AG04450 (cell line): ENCODE measurements at regions not wholly inside any gene's neighbourhood (a gene's known extent, or its start where the extent isn't known, plus 50 kb on each side); places are given as distances from the start of the nearest gene placed in this dataset.
A peak's percentile ranks its signal among the peaks of the same experiment; 100 is the strongest.

Source experiments
- CTCF ChIA-PET: fragments of 300-600, 350-600 bp; formaldehyde crosslinking; extraction: SDS; loops from one replicate; lab custom pipeline; 2022; ENCODE audit warnings: antibody characterized with exemption, inconsistent platforms; lab: Charles Lee
- POLR2A ChIA-PET: fragments of 350-600 bp; formaldehyde crosslinking; extraction: SDS; loops from one replicate; lab custom pipeline; 2021; ENCODE audit warnings: antibody characterized with exemption, inconsistent platforms; lab: Yijun Ruan, JAX
- DNase-seq: peaks from one replicate; pipeline ENCODE4 v3.0.0-alpha.2; 2011; ENCODE audit warnings: low read depth, low spot score
- H3K27ac ChIP-seq: one replicate; pipeline ENCODE4 v1.5.1; 2012; ENCODE audit warnings: low read depth, low read length, control low read depth
- H3K27me3 ChIP-seq: one replicate; pipeline ENCODE4 v1.6.0; 2012; ENCODE audit warnings: low read length; ENCODE audit not compliant: control insufficient read depth, insufficient read depth
- H3K4me3 ChIP-seq: 2 replicates; pipeline ENCODE4 v1.5.1; 2011; ENCODE audit warnings: mild to moderate bottlenecking, low read depth, low read length, control low read depth
- H3K9me3 ChIP-seq: 2 replicates; pipeline ENCODE4 v1.5.1; 2012; ENCODE audit warnings: low read length; ENCODE audit not compliant: control insufficient read depth, insufficient read depth
- TF ChIP-seq, protein P1 (sequence below): IDR thresholded peaks from 2 replicates; pipeline ENCODE4 v1.5.1; 2011; ENCODE audit warnings: low read depth, low read length, control low read depth, inconsistent platforms

- POLR2A ChIA-PET, result interaction anchor here (1.8 kb wide), 1 partner anchor 17 kb away, joined by 8 read pairs; no protein-coding TSS in a partner anchor
- DNase-seq, result peak; percentile 55
- peak overlapping the region; percentile 95 for H3K27ac ChIP-seq
- TF ChIP-seq, protein P1, sequence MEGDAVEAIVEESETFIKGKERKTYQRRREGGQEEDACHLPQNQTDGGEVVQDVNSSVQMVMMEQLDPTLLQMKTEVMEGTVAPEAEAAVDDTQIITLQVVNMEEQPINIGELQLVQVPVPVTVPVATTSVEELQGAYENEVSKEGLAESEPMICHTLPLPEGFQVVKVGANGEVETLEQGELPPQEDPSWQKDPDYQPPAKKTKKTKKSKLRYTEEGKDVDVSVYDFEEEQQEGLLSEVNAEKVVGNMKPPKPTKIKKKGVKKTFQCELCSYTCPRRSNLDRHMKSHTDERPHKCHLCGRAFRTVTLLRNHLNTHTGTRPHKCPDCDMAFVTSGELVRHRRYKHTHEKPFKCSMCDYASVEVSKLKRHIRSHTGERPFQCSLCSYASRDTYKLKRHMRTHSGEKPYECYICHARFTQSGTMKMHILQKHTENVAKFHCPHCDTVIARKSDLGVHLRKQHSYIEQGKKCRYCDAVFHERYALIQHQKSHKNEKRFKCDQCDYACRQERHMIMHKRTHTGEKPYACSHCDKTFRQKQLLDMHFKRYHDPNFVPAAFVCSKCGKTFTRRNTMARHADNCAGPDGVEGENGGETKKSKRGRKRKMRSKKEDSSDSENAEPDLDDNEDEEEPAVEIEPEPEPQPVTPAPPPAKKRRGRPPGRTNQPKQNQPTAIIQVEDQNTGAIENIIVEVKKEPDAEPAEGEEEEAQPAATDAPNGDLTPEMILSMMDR, result no peak
- no peaks in the 10 kb centered on the region for H3K27me3 ChIP-seq
- CTCF ChIA-PET, result interaction anchor here (1.1 to 2.5 kb wide), 4 partner anchors 17 to 212 kb away, joined by 3 to 6 read pairs (median 4); no protein-coding TSS in a partner anchor
- H3K9me3 ChIP-seq, result no peaks in the 10 kb centered on the region
- peak overlapping the region; percentile 40 for H3K4me3 ChIP-seq
Measured at GRCh38 chr9:21576331-21577189, 94.4 kb upstream of the IFNE start.

- CTCF ChIA-PET, result interaction anchor here (1.4 kb wide), 1 partner anchor 130 kb away, joined by 3 read pairs; no protein-coding TSS in a partner anchor
- Histone ChIP-seq H3K4me3 (no peak overlapping the region), H3K27ac (no peak overlapping the region), H3K27me3 (no peaks in the 10 kb centered on the region), H3K9me3 (no peaks in the 10 kb centered on the region)
- POLR2A ChIA-PET, result no interaction called here
- TF ChIP-seq, protein P1, result no peak
- no peak for DNase-seq
Measured at GRCh38 chr9:21579247-21579671, 97.1 kb upstream of the IFNE start.

- POLR2A ChIA-PET, result no interaction called here
Measured at GRCh38 chr9:21579743-21580142, 97.6 kb upstream of the IFNE start.

GRCh38 chr9:21580636-21581378 is 98.7 kb upstream of the IFNE start:
- no peak for DNase-seq
- TF ChIP-seq, protein P1, result no peak
- no peak overlapping the region for H3K4me3 ChIP-seq
- no peaks in the 10 kb centered on the region for H3K9me3 ChIP-seq
- POLR2A ChIA-PET, result no interaction called here
- CTCF ChIA-PET, result no interaction called here
- H3K27ac ChIP-seq, result no peak overlapping the region
- no peaks in the 10 kb centered on the region for H3K27me3 ChIP-seq

More at GRCh38 chr9:21579743-21580142, 97.6 kb upstream of the IFNE start:
- Histone ChIP-seq H3K27me3 (no peaks in the 10 kb centered on the region), H3K4me3 (no peak overlapping the region), H3K27ac (no peak overlapping the region), H3K9me3 (no peaks in the 10 kb centered on the region)
- TF ChIP-seq, protein P1, result no peak
- no peak for DNase-seq
- CTCF ChIA-PET, result interaction anchor here (1.4 kb wide), 1 partner anchor 129 kb away, joined by 3 read pairs; no protein-coding TSS in a partner anchor
